Endothelial cell of umbilical vein (primary cell): ENCODE measurements at regions not wholly inside any gene's neighbourhood (a gene's known extent, or its start where the extent isn't known, plus 50 kb on each side); places are given as distances from the start of the nearest gene placed in this dataset.

ENCODE experiments used
- BruUV-seq: library from RNA; stranded (reverse); fragments of 400-500 nt; replicated peaks from 2 replicates; lab custom pipeline; 2021; lab: Mats Ljungman, UMichigan
- CTCF ChIA-PET: fragments of 300-600, 350-600 bp; sonication (Branson Sonifier 250); formaldehyde crosslinking; loops from one replicate; lab custom pipeline; 2021; ENCODE audit warnings: antibody characterized with exemption, inconsistent platforms; lab: Charles Lee
- POLR2A ChIA-PET: fragments of 300-600, 350-600 bp; sonication (Branson Sonifier 250); formaldehyde crosslinking; loops from one replicate; lab custom pipeline; 2021; ENCODE audit warnings: antibody characterized with exemption, inconsistent platforms; lab: Charles Lee
- DNase-seq: peaks from one replicate; pipeline ENCODE4 v3.0.0-alpha.2; 2011; ENCODE audit warnings: low read depth, low spot score
- FAIRE-seq: peaks from 2 replicates; lab custom pipeline; 2011; peaks lifted over from hg19 to GRCh38; lab: Jason Lieb, UNC
- H2AFZ ChIP-seq: 2 replicates; pipeline ENCODE4 v1.6.0; 2012; ENCODE audit warnings: low read depth, low read length, control low read depth, inconsistent platforms
- H3K27ac ChIP-seq: 2 replicates; pipeline ENCODE4 v1.5.1; 2011; ENCODE audit warnings: low read depth, mild to moderate bottlenecking, control low read depth, low read length, moderate library complexity; ENCODE audit not compliant: insufficient read depth
- H3K27me3 ChIP-seq, 2 experiments: 2 replicates each; pipeline versions ENCODE4 v1.6.0 to v1.6.1; 2011; ENCODE audit warnings: low read length in 2 of 2, mixed read lengths in 1 of 2; ENCODE audit not compliant: control insufficient read depth in 2 of 2, insufficient read depth in 2 of 2
- H3K36me3 ChIP-seq, 2 experiments: 2 replicates in 1 of 2; 3 replicates in 1 of 2; pipeline ENCODE4 v1.5.1; 2011; ENCODE audit warnings: low read length in 2 of 2, mild to moderate bottlenecking in 1 of 2, moderate library complexity in 1 of 2; ENCODE audit not compliant: control insufficient read depth in 2 of 2, insufficient read depth in 2 of 2; ENCODE audit errors: extremely low read depth in 1 of 2
- H3K4me1 ChIP-seq: 3 replicates; pipeline ENCODE4 v1.5.1; 2011; ENCODE audit warnings: mild to moderate bottlenecking, low read length; ENCODE audit not compliant: control insufficient read depth, insufficient read depth; ENCODE audit errors: extremely low read depth
- H3K4me2 ChIP-seq: 2 replicates; pipeline ENCODE4 v1.6.1; 2011; ENCODE audit warnings: low read length, control low read depth, mixed read lengths; ENCODE audit not compliant: insufficient read depth
- H3K4me3 ChIP-seq, 3 experiments: fragments of 200-600 bp in 1 of 3; sonication (generic), shearing (Covaris generic) in 1 of 3; replicated peaks in 1 of 3; 2 replicates each; pipeline ENCODE4 v1.5.1; 2011 to 2016; ENCODE audit warnings: control low read depth in 3 of 3, low read length in 3 of 3, mild to moderate bottlenecking in 2 of 3, inconsistent platforms in 1 of 3, low read depth in 1 of 3, moderate library complexity in 1 of 3; ENCODE audit not compliant: insufficient read depth in 1 of 3
- H3K79me2 ChIP-seq: 2 replicates; pipeline ENCODE4 v1.6.0; 2012; ENCODE audit warnings: low read length, inconsistent platforms; ENCODE audit not compliant: control insufficient read depth, insufficient read depth
- H3K9ac ChIP-seq: replicated peaks from 2 replicates; pipeline ENCODE3; 2011; ENCODE audit warnings: low read length, control low read depth; ENCODE audit not compliant: insufficient read depth; ENCODE audit errors: extremely low read depth
- H3K9me1 ChIP-seq: replicated peaks from 3 replicates; pipeline ENCODE4 v1.6.0; 2011; ENCODE audit warnings: mild to moderate bottlenecking, low read length; ENCODE audit not compliant: control insufficient read depth, insufficient read depth; ENCODE audit errors: extremely low read depth
- H3K9me3 ChIP-seq: replicated peaks from 2 replicates; pipeline ENCODE4 v1.5.1; 2012; ENCODE audit warnings: low read length, inconsistent platforms; ENCODE audit not compliant: control insufficient read depth, insufficient read depth
- H4K20me1 ChIP-seq: replicated peaks from 2 replicates; pipeline ENCODE3; 2011; ENCODE audit warnings: mild to moderate bottlenecking, low read length; ENCODE audit not compliant: control insufficient read depth, insufficient read depth; ENCODE audit errors: extremely low read depth
- GATA2 ChIP-seq: IDR thresholded peaks from 2 replicates; pipeline ENCODE4 v1.7.0; 2011; ENCODE audit warnings: low read depth, mild to moderate bottlenecking, moderate library complexity, mixed read lengths, low read length; ENCODE audit not compliant: insufficient read length, insufficient read depth
- POLR2A ChIP-seq: IDR thresholded peaks from 2 replicates; pipeline ENCODE4 v1.6.1; 2012; ENCODE audit warnings: low read depth, mild to moderate bottlenecking, control low read depth, low read length
- POLR2AphosphoS5 ChIP-seq: IDR thresholded peaks from 2 replicates; pipeline ENCODE4 v1.6.1; 2012; ENCODE audit warnings: low read depth, mild to moderate bottlenecking, control low read depth, low read length, moderate library complexity; ENCODE audit not compliant: insufficient read depth
- dilution Hi-C: fragments of 300-500 bp; cut with MboI; formaldehyde crosslinking; loops from one replicate; pipeline ENCODE4 v1.15.0; 2019; ENCODE audit warnings: low sequenced_read_pairs; ENCODE audit not compliant: extremely low pct_ligation_motif_present
- intact Hi-C: fragments of 100-400 bp; cut with micrococcal nuclease; formaldehyde crosslinking; loops from one replicate; pipeline ENCODE4 v1.10.0; 2022

- Histone ChIP-seq H3K9ac (no peak overlapping the region), H3K36me3 (no peaks in the 10 kb centered on the region), H3K79me2 (no peaks in the 10 kb centered on the region), H4K20me1 (no peaks in the 10 kb centered on the region), H3K9me1 (no peaks in the 10 kb centered on the region), H3K4me1 (no peaks in the 10 kb centered on the region), H3K27me3 (no peaks in the 10 kb centered on the region), H3K27ac (no peak overlapping the region), H3K9me3 (peaks cover 15% of the 10 kb centered on the region), H3K4me2 (no peak overlapping the region), H2AFZ (no peak overlapping the region), H3K4me3 (no peak overlapping the region)
- ChIA-PET POLR2A (no interaction called here), CTCF (no interaction called here)
- DNase-seq = no peak
- intact Hi-C loops = no loop called here
- no TSS peak for BruUV-seq
- FAIRE-seq = no peak
- TF ChIP-seq POLR2AphosphoS5 (no peak), POLR2A (no peak)
- dilution Hi-C loops = no loop called here
Measured at GRCh38 chr10:130432271-130432670, 296.1 kb downstream of the GLRX3 start.

- H3K27me3 ChIP-seq = no peaks in the 10 kb centered on the region
- H3K27ac ChIP-seq = no peak overlapping the region
- DNase-seq (no peak), FAIRE-seq (no peak)
- H3K79me2 ChIP-seq = no peaks in the 10 kb centered on the region
- H3K4me2 ChIP-seq = no peak overlapping the region
- no peak overlapping the region for H3K4me3 ChIP-seq
- H3K4me1 ChIP-seq = no peaks in the 10 kb centered on the region
- peaks cover 17% of the 10 kb centered on the region for H3K9me3 ChIP-seq
- ChIA-PET POLR2A (no interaction called here), CTCF (no interaction called here)
- no TSS peak for BruUV-seq
- dilution Hi-C loops (no loop called here), intact Hi-C loops (no loop called here)
- no peaks in the 10 kb centered on the region for H3K36me3 ChIP-seq
- no peaks in the 10 kb centered on the region for H3K9me1 ChIP-seq
- TF ChIP-seq GATA2 = no peak
- no peak overlapping the region for H2AFZ ChIP-seq
- H4K20me1 ChIP-seq = no peaks in the 10 kb centered on the region
- H3K9ac ChIP-seq = no peak overlapping the region
Measured at GRCh38 chr10:130432850-130433249, 296.7 kb downstream of the GLRX3 start.
